SK-N-SH treated with all-trans-retinoic acid at 6 μM for 48 hours (cell line): ENCODE measurements at regions not wholly inside any gene's neighbourhood (a gene's known extent, or its start where the extent isn't known, plus 50 kb on each side); places are given as distances from the start of the nearest gene placed in this dataset.
"Not testable (repeated sequence)": the region's sequence is repeated elsewhere in the genome, so short reads cannot be mapped to it uniquely, and the experiment has no call there.

Experiments used
- BACH2 ChIP-seq: fragments of 250-450 bp; sonication (Bioruptor Pico); IDR thresholded peaks from 2 replicates; pipeline ENCODE4 v1.9.0; 2021; ENCODE audit warnings: mild to moderate bottlenecking, borderline replicate concordance
- OSR1 ChIP-seq: fragments of 250-450 bp; sonication (Bioruptor Pico); IDR thresholded peaks from 2 replicates; pipeline ENCODE4 v1.8.0; 2022; ENCODE audit warnings: moderate library complexity, mild to moderate bottlenecking, inconsistent platforms
- ZFP30 ChIP-seq: fragments of 450-650 bp; formaldehyde crosslinking; IDR thresholded peaks from 2 replicates; pipeline ENCODE4 v1.5.0; 2022; ENCODE audit warnings: mild to moderate bottlenecking, moderate library complexity

- TF ChIP-seq OSR1; BACH2 (CRISPR knock-in tag); ZFP30 (CRISPR knock-in tag): not testable (repeated sequence)
Observed at GRCh38 chr7:29635067-29636008, 71.7 kb downstream of the PRR15 start.
